Lower lobe of right lung (tissue), 2 donors: ENCODE measurements at regions not wholly inside any gene's neighbourhood (a gene's known extent, or its start where the extent isn't known, plus 50 kb on each side); places are given as distances from the start of the nearest gene placed in this dataset.

Experiments
- ATAC-seq, 2 donors: fragments of 200-7000 bp; cut with Tn5 transposase; one replicate each; pipeline ENCODE4 v1.9.1; 2020 to 2022; ENCODE audit warnings: mild to moderate bottlenecking in 2 of 2, moderate library complexity in 2 of 2
- DNase-seq: peaks from one replicate; pipeline ENCODE4 v3.0.0-alpha.2; 2020
- H3K27ac ChIP-seq: fragments of 200-600 bp; one replicate; pipeline ENCODE4 v1.8.0; 2022
- H3K27me3 ChIP-seq: fragments of 200-600 bp; one replicate; pipeline ENCODE4 v1.8.0; 2022; ENCODE audit warnings: low read depth
- H3K36me3 ChIP-seq: fragments of 200-600 bp; one replicate; pipeline ENCODE4 v1.8.0; 2022; ENCODE audit warnings: mild to moderate bottlenecking
- H3K4me1 ChIP-seq: fragments of 200-600 bp; one replicate; pipeline ENCODE4 v1.8.0; 2022
- H3K4me3 ChIP-seq: fragments of 200-600 bp; one replicate; pipeline ENCODE4 v1.8.0; 2022; ENCODE audit warnings: mild to moderate bottlenecking
- H3K9me3 ChIP-seq: fragments of 200-600 bp; one replicate; pipeline ENCODE4 v1.8.0; 2022
- CTCF ChIP-seq: fragments of 200-600 bp; IDR thresholded peaks from one replicate; pipeline ENCODE4 v1.8.0; 2022; ENCODE audit warnings: antibody characterized with exemption, mild to moderate bottlenecking
- intact Hi-C: fragments of 100-400 bp; cut with DNase I; formaldehyde crosslinking; loops from one replicate; pipeline ENCODE4 v1.11.0; 2022
- donor health status: DM: no; HTN: yes; CAD: no; lungs with severe emphysema.

GRCh38 chr5:164005071-164005470 is 499.7 kb downstream of the MAT2B start:
- Histone ChIP-seq H3K4me3 (no peak overlapping the region), H3K27ac (no peak overlapping the region), H3K27me3 (no peaks in the 10 kb centered on the region), H3K9me3 (no peaks in the 10 kb centered on the region), H3K4me1 (no peaks in the 10 kb centered on the region), H3K36me3 (no peaks in the 10 kb centered on the region)
- TF ChIP-seq CTCF = no peak
- intact Hi-C loops = no loop called here
- no peak for DNase-seq
- no peak for ATAC-seq

GRCh38 chr5:164007064-164007463 is 501.6 kb downstream of the MAT2B start:
- TF ChIP-seq CTCF = no peak
- no peaks in the 10 kb centered on the region for H3K4me1 ChIP-seq

GRCh38 chr5:164009621-164010020 is 504.2 kb downstream of the MAT2B start:
- H3K36me3 ChIP-seq = no peaks in the 10 kb centered on the region
- H3K27ac ChIP-seq = no peak overlapping the region
- intact Hi-C loops = loop anchor here (10.0 kb wide), 1 partner anchor 495 kb away; no protein-coding TSS in a partner anchor
- ATAC-seq = no peak
- no peak for TF ChIP-seq CTCF
- H3K4me1 ChIP-seq = no peaks in the 10 kb centered on the region
- DNase-seq = no peak
- no peak overlapping the region for H3K4me3 ChIP-seq
- no peaks in the 10 kb centered on the region for H3K9me3 ChIP-seq
- no peaks in the 10 kb centered on the region for H3K27me3 ChIP-seq

More at GRCh38 chr5:164007064-164007463, 501.6 kb downstream of the MAT2B start:
- Histone ChIP-seq H3K27ac (no peak overlapping the region), H3K9me3 (no peaks in the 10 kb centered on the region), H3K4me3 (no peak overlapping the region), H3K27me3 (no peaks in the 10 kb centered on the region), H3K36me3 (no peaks in the 10 kb centered on the region)
- DNase-seq (no peak), ATAC-seq (no peak)
- intact Hi-C loops = no loop called here

- no peaks in the 10 kb centered on the region for H3K9me3 ChIP-seq
- DNase-seq = no peak
- no peak overlapping the region for H3K27ac ChIP-seq
- H3K4me1 ChIP-seq = no peaks in the 10 kb centered on the region
- no peaks in the 10 kb centered on the region for H3K27me3 ChIP-seq
- H3K4me3 ChIP-seq = no peak overlapping the region
- ATAC-seq = no peak
- TF ChIP-seq CTCF = no peak
- intact Hi-C loops = loop anchor here (10.0 kb wide), 1 partner anchor 494 kb away; no protein-coding TSS in a partner anchor
- no peaks in the 10 kb centered on the region for H3K36me3 ChIP-seq
These were observed 505.5 kb downstream of the MAT2B start for GRCh38 chr5:164010900-164011299.

- intact Hi-C loops = loop anchor here (10.0 kb wide), 1 partner anchor 492 kb away; no protein-coding TSS in a partner anchor
- no peaks in the 10 kb centered on the region for H3K27me3 ChIP-seq
- H3K36me3 ChIP-seq = no peaks in the 10 kb centered on the region
- no peak for TF ChIP-seq CTCF
- no peak overlapping the region for H3K4me3 ChIP-seq
- no peak for DNase-seq
- no peaks in the 10 kb centered on the region for H3K9me3 ChIP-seq
- ATAC-seq = no peak
- no peaks in the 10 kb centered on the region for H3K4me1 ChIP-seq
- no peak overlapping the region for H3K27ac ChIP-seq
These were observed 507.0 kb downstream of the MAT2B start for GRCh38 chr5:164012371-164012770.
